Mesothelial cell of epicardium (in vitro differentiated cells): ENCODE measurements at regions not wholly inside any gene's neighbourhood (a gene's known extent, or its start where the extent isn't known, plus 50 kb on each side); places are given as distances from the start of the nearest gene placed in this dataset.
"Not testable (repeated sequence)": the region's sequence is repeated elsewhere in the genome, so short reads cannot be mapped to it uniquely, and the experiment has no call there.

Source experiments
- DNase-seq, 2 experiments: peaks; one replicate each; pipeline ENCODE4 v3.0.0; 2021; ENCODE audit warnings: low spot score in 2 of 2; ENCODE audit not compliant: unreplicated experiment in 2 of 2
- H3K27ac Mint-ChIP-seq: 2 replicates; pipeline ENCODE4 v1.8.0; 2021; ENCODE audit warnings: mixed read lengths
- H3K27me3 Mint-ChIP-seq: 2 replicates; pipeline ENCODE4 v1.8.0; 2021; ENCODE audit warnings: low read depth, mixed read lengths
- H3K36me3 Mint-ChIP-seq: 2 replicates; pipeline ENCODE4 v1.8.0; 2021; ENCODE audit warnings: mixed read lengths
- H3K4me1 Mint-ChIP-seq: 2 replicates; pipeline ENCODE4 v1.8.0; 2021; ENCODE audit warnings: mixed read lengths
- H3K4me3 Mint-ChIP-seq: 2 replicates; pipeline ENCODE4 v1.8.0; 2021; ENCODE audit warnings: mild to moderate bottlenecking, moderate library complexity, mixed read lengths
- H3K9me3 Mint-ChIP-seq: 2 replicates; pipeline ENCODE4 v1.8.0; 2021; ENCODE audit warnings: mixed read lengths
- CTCF ChIP-seq: fragments of 200-600 bp; sonication (generic); IDR thresholded peaks from one replicate; pipeline ENCODE4 v1.5.0; 2021; ENCODE audit warnings: antibody characterized with exemption; ENCODE audit not compliant: unreplicated experiment

GRCh38 chr10:78338717-78339116, 305.1 kb downstream of the RPS24 start:
- Mint-ChIP-seq H3K36me3 (no peaks in the 10 kb centered on the region), H3K4me1 (peaks cover 26% of the 10 kb centered on the region), H3K9me3 (no peaks in the 10 kb centered on the region), H3K27ac (no peak overlapping the region), H3K4me3 (no peak overlapping the region), H3K27me3 (no peaks in the 10 kb centered on the region)
- TF ChIP-seq CTCF: no peak
- peak in 1 of 2 experiments; percentile 22 for DNase-seq

GRCh38 chr10:78339251-78339650, 305.6 kb downstream of the RPS24 start:
- DNase-seq: peak in 1 of 2 experiments; percentile 29
- H3K9me3 Mint-ChIP-seq: no peaks in the 10 kb centered on the region
- no peak overlapping the region for H3K27ac Mint-ChIP-seq
- no peak overlapping the region for H3K4me3 Mint-ChIP-seq
- TF ChIP-seq CTCF: no peak
- H3K27me3 Mint-ChIP-seq: no peaks in the 10 kb centered on the region
- peaks cover 26% of the 10 kb centered on the region for H3K4me1 Mint-ChIP-seq
- no peaks in the 10 kb centered on the region for H3K36me3 Mint-ChIP-seq

GRCh38 chr10:78341953-78342614, 308.4 kb downstream of the RPS24 start:
- Mint-ChIP-seq H3K36me3 (peaks cover 6% of the 10 kb centered on the region), H3K4me3 (no peak overlapping the region), H3K9me3 (peaks cover 11% of the 10 kb centered on the region), H3K27me3 (no peaks in the 10 kb centered on the region), H3K4me1 (peaks cover 26% of the 10 kb centered on the region), H3K27ac (no peak overlapping the region)
- TF ChIP-seq CTCF: no peak
- peak in 1 of 2 experiments; percentile 34 for DNase-seq

- H3K27ac Mint-ChIP-seq: peak overlapping the region; percentile 87
Observed at GRCh38 chr10:78342827-78343653, 309.4 kb downstream of the RPS24 start.

GRCh38 chr10:78344257-78344656, 310.6 kb downstream of the RPS24 start:
- H3K27me3 Mint-ChIP-seq, DNase-seq, H3K27ac Mint-ChIP-seq, H3K4me3 Mint-ChIP-seq, H3K36me3 Mint-ChIP-seq: not testable (repeated sequence)
- Mint-ChIP-seq H3K9me3 (peaks cover 16% of the 10 kb centered on the region), H3K4me1 (peaks cover 17% of the 10 kb centered on the region)

More at GRCh38 chr10:78342827-78343653, 309.4 kb downstream of the RPS24 start:
- Mint-ChIP-seq H3K36me3 (peaks cover 9% of the 10 kb centered on the region), H3K4me3 (no peak overlapping the region), H3K4me1 (peaks cover 26% of the 10 kb centered on the region), H3K9me3 (peaks cover 16% of the 10 kb centered on the region), H3K27me3 (no peaks in the 10 kb centered on the region)
- DNase-seq: peak in 1 of 2 experiments; percentile 38
- no peak for TF ChIP-seq CTCF

GRCh38 chr10:78345515-78345914, 311.9 kb downstream of the RPS24 start:
- peak in 1 of 2 experiments; percentile 20 for DNase-seq
- Mint-ChIP-seq H3K9me3 (peaks cover 16% of the 10 kb centered on the region), H3K4me1 (peaks cover 14% of the 10 kb centered on the region)
- not testable (repeated sequence) for H3K4me3 Mint-ChIP-seq, H3K27ac Mint-ChIP-seq, H3K27me3 Mint-ChIP-seq, H3K36me3 Mint-ChIP-seq
